IPS DF 6.9 (cell line): ENCODE measurements at regions not wholly inside any gene's neighbourhood (a gene's known extent, or its start where the extent isn't known, plus 50 kb on each side); places are given as distances from the start of the nearest gene placed in this dataset.

ENCODE experiments used
- DNase-seq: peaks from one replicate; pipeline ENCODE4 v3.0.0-alpha.2; 2013; ENCODE audit warnings: low read depth, low spot score
- H3K27ac ChIP-seq: one replicate; pipeline ENCODE4 v1.5.1; 2013; ENCODE audit warnings: low read length, control low read depth
- H3K27me3 ChIP-seq: 2 replicates; pipeline ENCODE4 v1.6.1; 2013; ENCODE audit warnings: mild to moderate bottlenecking, low read length; ENCODE audit not compliant: control insufficient read depth, insufficient read depth
- H3K36me3 ChIP-seq: 2 replicates; pipeline ENCODE4 v1.6.1; 2013; ENCODE audit warnings: low read length; ENCODE audit not compliant: control insufficient read depth, insufficient read depth
- H3K4me1 ChIP-seq: 2 replicates; pipeline ENCODE4 v1.6.1; 2013; ENCODE audit warnings: low read length; ENCODE audit not compliant: control insufficient read depth, insufficient read depth
- H3K4me3 ChIP-seq: 2 replicates; pipeline ENCODE4 v1.5.1; 2013; ENCODE audit warnings: mild to moderate bottlenecking, low read length
- H3K9me3 ChIP-seq: 2 replicates; pipeline ENCODE4 v1.6.1; 2013; ENCODE audit warnings: low read length, inconsistent platforms; ENCODE audit not compliant: control insufficient read depth, insufficient read depth
- WGBS: extraction: QIAGEN DNeasy Blood & Tissue Kit; methylation state at CpG from one replicate; pipeline ENCODE4 v1.1.7; 2013; ENCODE audit warnings: mixed read lengths, missing lambda C conversion rate; ENCODE audit not compliant: insufficient read length, insufficient coverage; 5-methylcytosine and 5-hydroxymethylcytosine counted together

GRCh38 chr20:56843817-56844216 is 214.7 kb downstream of the TFAP2C start:
- no peak for DNase-seq
- WGBS = no CpG with 5 or more reads among the region's 4 CpGs
- Histone ChIP-seq H3K27me3 (no peaks in the 10 kb centered on the region), H3K36me3 (no peaks in the 10 kb centered on the region), H3K4me1 (no peaks in the 10 kb centered on the region), H3K4me3 (no peak overlapping the region), H3K9me3 (no peaks in the 10 kb centered on the region), H3K27ac (no peak overlapping the region)

GRCh38 chr20:56845546-56846086 is 216.5 kb downstream of the TFAP2C start:
- H3K27me3 ChIP-seq = no peaks in the 10 kb centered on the region
- no peaks in the 10 kb centered on the region for H3K36me3 ChIP-seq
- H3K4me3 ChIP-seq = no peak overlapping the region
- no peak for DNase-seq
- H3K27ac ChIP-seq = no peak overlapping the region
- H3K4me1 ChIP-seq = no peaks in the 10 kb centered on the region
- no CpG with 5 or more reads among the region's 4 CpGs for WGBS
- H3K9me3 ChIP-seq = no peaks in the 10 kb centered on the region

- Histone ChIP-seq H3K27ac (no peak overlapping the region), H3K36me3 (no peaks in the 10 kb centered on the region), H3K4me1 (no peaks in the 10 kb centered on the region), H3K4me3 (no peak overlapping the region), H3K9me3 (no peaks in the 10 kb centered on the region), H3K27me3 (no peaks in the 10 kb centered on the region)
- DNase-seq = no peak
- no CpG with 5 or more reads among the region's 12 CpGs for WGBS
Observed at GRCh38 chr20:56848561-56848960, 219.5 kb downstream of the TFAP2C start.

GRCh38 chr20:56851552-56851951 is 222.4 kb downstream of the TFAP2C start:
- Histone ChIP-seq H3K4me1 (no peaks in the 10 kb centered on the region), H3K4me3 (no peak overlapping the region), H3K36me3 (no peaks in the 10 kb centered on the region), H3K27ac (no peak overlapping the region), H3K9me3 (no peaks in the 10 kb centered on the region), H3K27me3 (no peaks in the 10 kb centered on the region)
- DNase-seq = no peak
- WGBS = no CpG with 5 or more reads among the region's 1 CpG

GRCh38 chr20:56855708-56856107 is 226.6 kb downstream of the TFAP2C start:
- Histone ChIP-seq H3K27ac (no peak overlapping the region), H3K9me3 (no peaks in the 10 kb centered on the region), H3K4me1 (peaks cover 5% of the 10 kb centered on the region; the same call in 1 of the 2 replicates), H3K36me3 (no peaks in the 10 kb centered on the region), H3K27me3 (no peaks in the 10 kb centered on the region), H3K4me3 (no peak overlapping the region)
- no CpG with 5 or more reads among the region's 7 CpGs for WGBS
- no peak for DNase-seq

GRCh38 chr20:56857950-56858349 is 228.8 kb downstream of the TFAP2C start:
- no peaks in the 10 kb centered on the region for H3K36me3 ChIP-seq
- no peaks in the 10 kb centered on the region for H3K9me3 ChIP-seq
- H3K27me3 ChIP-seq = no peaks in the 10 kb centered on the region
- WGBS = no CpG with 5 or more reads among the region's 8 CpGs
- no peak overlapping the region for H3K4me3 ChIP-seq
- H3K27ac ChIP-seq = no peak overlapping the region
- DNase-seq = no peak
- H3K4me1 ChIP-seq = peaks cover 8% of the 10 kb centered on the region; the same call in 1 of the 2 replicates

- no peak overlapping the region for H3K27ac ChIP-seq
- no peak for DNase-seq
- no peak overlapping the region for H3K4me3 ChIP-seq
- H3K9me3 ChIP-seq = no peaks in the 10 kb centered on the region
- H3K4me1 ChIP-seq = peaks cover 8% of the 10 kb centered on the region; the same call in 1 of the 2 replicates
- H3K36me3 ChIP-seq = no peaks in the 10 kb centered on the region
- WGBS = no CpG with 5 or more reads among the region's 13 CpGs
- no peaks in the 10 kb centered on the region for H3K27me3 ChIP-seq
Observed at GRCh38 chr20:56859039-56859800, 230.1 kb downstream of the TFAP2C start.

- no peaks in the 10 kb centered on the region for H3K36me3 ChIP-seq
- peak; percentile 16 for DNase-seq
- H3K9me3 ChIP-seq = no peaks in the 10 kb centered on the region
- no peak overlapping the region for H3K4me3 ChIP-seq
- no peak overlapping the region for H3K27ac ChIP-seq
- WGBS = no CpG with 5 or more reads among the region's 10 CpGs
- no peaks in the 10 kb centered on the region for H3K27me3 ChIP-seq
- peaks cover 8% of the 10 kb centered on the region; the same call in 1 of the 2 replicates for H3K4me1 ChIP-seq
Observed at GRCh38 chr20:56859801-56860261, 230.7 kb downstream of the TFAP2C start.

- H3K4me1 ChIP-seq = peaks cover 8% of the 10 kb centered on the region; the same call in 1 of the 2 replicates
- no peaks in the 10 kb centered on the region for H3K27me3 ChIP-seq
- WGBS = no CpG with 5 or more reads among the region's 5 CpGs
- no peak overlapping the region for H3K27ac ChIP-seq
- no peak overlapping the region for H3K4me3 ChIP-seq
- H3K9me3 ChIP-seq = no peaks in the 10 kb centered on the region
- H3K36me3 ChIP-seq = no peaks in the 10 kb centered on the region
- DNase-seq = no peak
Observed at GRCh38 chr20:56860413-56860812, 231.3 kb downstream of the TFAP2C start.

GRCh38 chr20:56861590-56861989 is 232.5 kb downstream of the TFAP2C start:
- Histone ChIP-seq H3K27me3 (no peaks in the 10 kb centered on the region), H3K4me1 (peaks cover 8% of the 10 kb centered on the region; the same call in 1 of the 2 replicates), H3K27ac (no peak overlapping the region), H3K36me3 (no peaks in the 10 kb centered on the region), H3K4me3 (no peak overlapping the region), H3K9me3 (no peaks in the 10 kb centered on the region)
- no peak for DNase-seq
- no CpG with 5 or more reads among the region's 6 CpGs for WGBS
